CD4-positive, CD25-positive, alpha-beta regulatory T cell (primary cell): ENCODE measurements at regions not wholly inside any gene's neighbourhood (a gene's known extent, or its start where the extent isn't known, plus 50 kb on each side); places are given as distances from the start of the nearest gene placed in this dataset.

Experiments used
- ATAC-seq, 2 donors: fragments of 150-1000 bp; cut with Tn5 transposase; one replicate each; pipeline ENCODE4 v1.10.0; 2021; ENCODE audit warnings: low read depth in 2 of 2, moderate number of reproducible peaks in 2 of 2, moderate library complexity in 1 of 2
- DNase-seq, 3 donors: peaks; one replicate each; pipeline versions ENCODE4 v3.0.0 to v3.0.0-alpha.2; 2012 to 2022; ENCODE audit warnings: mixed read lengths in 1 of 3
- H3K27ac ChIP-seq: one replicate; pipeline ENCODE4 v1.7.0; 2013; ENCODE audit warnings: mild to moderate bottlenecking, low read length; ENCODE audit not compliant: insufficient read depth, poor library complexity, severe bottlenecking
- H3K27me3 ChIP-seq: one replicate; pipeline ENCODE4 v1.7.0; 2013; ENCODE audit warnings: low read length; ENCODE audit not compliant: control insufficient read depth, insufficient read depth
- H3K36me3 ChIP-seq: one replicate; pipeline ENCODE4 v1.7.0; 2013; ENCODE audit warnings: mild to moderate bottlenecking, low read length, moderate library complexity; ENCODE audit not compliant: control insufficient read depth, insufficient read depth
- H3K4me1 ChIP-seq: 2 replicates; pipeline ENCODE4 v1.7.0; 2013; ENCODE audit warnings: mild to moderate bottlenecking, low read length; ENCODE audit not compliant: insufficient read depth, control insufficient read depth, poor library complexity, severe bottlenecking
- H3K4me3 ChIP-seq: one replicate; pipeline ENCODE4 v1.7.0; 2013; ENCODE audit warnings: low read depth, mild to moderate bottlenecking, low read length, moderate library complexity
- H3K9me3 ChIP-seq, 2 experiments: 1 replicate in 1 of 2; 2 replicates in 1 of 2; pipeline ENCODE4 v1.7.0; 2013; ENCODE audit warnings: low read length in 2 of 2, mild to moderate bottlenecking in 1 of 2, moderate library complexity in 1 of 2; ENCODE audit not compliant: control insufficient read depth in 2 of 2
- H3K27ac Mint-ChIP-seq, 3 donors: one replicate each; pipeline ENCODE4 v1.8.0; 2020 to 2022; ENCODE audit warnings: mild to moderate bottlenecking in 3 of 3, mixed read lengths in 3 of 3, moderate library complexity in 2 of 3
- H3K27me3 Mint-ChIP-seq: one replicate; pipeline ENCODE4 v1.8.0; 2022; ENCODE audit warnings: mild to moderate bottlenecking, mixed read lengths
- H3K36me3 Mint-ChIP-seq: one replicate; pipeline ENCODE4 v1.8.0; 2020; ENCODE audit warnings: mixed read lengths
- H3K4me1 Mint-ChIP-seq, 4 donors: one replicate each; pipeline ENCODE4 v1.8.0; 2020 to 2022; ENCODE audit warnings: mixed read lengths in 4 of 4, mild to moderate bottlenecking in 1 of 4
- H3K4me3 Mint-ChIP-seq, 4 donors: one replicate each; pipeline ENCODE4 v1.8.0; 2020 to 2022; ENCODE audit warnings: mild to moderate bottlenecking in 4 of 4, mixed read lengths in 4 of 4, moderate library complexity in 3 of 4
- H3K9me3 Mint-ChIP-seq, 7 donors: one replicate each; pipeline ENCODE4 v1.8.0; 2020 to 2022; ENCODE audit warnings: mixed read lengths in 7 of 7, mild to moderate bottlenecking in 3 of 7, moderate library complexity in 2 of 7

- no peak overlapping the region for H3K27ac ChIP-seq
- DNase-seq (no peak), ATAC-seq (no peak)
- Mint-ChIP-seq H3K4me3 (no peak overlapping the region), H3K9me3 (peaks cover 0 to 29% (median 8%) of the 10 kb centered on the region in 7 donors), H3K27me3 (no peaks in the 10 kb centered on the region), H3K4me1 (no peaks in the 10 kb centered on the region), H3K27ac (no peak overlapping the region), H3K36me3 (no peaks in the 10 kb centered on the region)
- H3K4me1 ChIP-seq, result no peaks in the 10 kb centered on the region
- H3K4me3 ChIP-seq, result no peak overlapping the region
- H3K27me3 ChIP-seq, result no peaks in the 10 kb centered on the region
- H3K9me3 ChIP-seq, result peaks cover 0 to 13% of the 10 kb centered on the region in 2 experiments
- H3K36me3 ChIP-seq, result no peaks in the 10 kb centered on the region
Observed at GRCh38 chr7:52799817-52800216, 235.6 kb upstream of the POM121L12 start.

DNA sequence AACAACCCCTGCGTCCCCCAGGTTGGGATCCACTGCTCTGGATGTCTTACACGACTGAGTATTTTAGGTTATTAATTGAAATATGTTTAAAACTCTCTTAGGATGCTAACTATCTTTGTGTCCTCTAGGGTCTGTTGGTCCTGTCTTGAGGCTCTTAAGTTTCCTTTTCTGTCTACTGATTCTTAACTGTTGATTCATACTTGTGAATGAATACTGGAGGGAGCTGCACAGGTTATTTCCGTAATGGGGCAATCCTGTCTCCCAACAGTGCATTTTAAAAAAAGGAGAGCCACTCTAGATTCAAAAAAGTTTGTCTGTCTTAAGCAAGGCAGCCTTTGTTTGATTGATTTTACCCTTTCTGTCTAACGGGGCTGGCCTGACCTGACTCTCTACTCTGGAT, 237.6 kb upstream of the POM121L12 start:
- H3K27me3 ChIP-seq, result no peaks in the 10 kb centered on the region
- peaks cover 0 to 13% of the 10 kb centered on the region in 2 experiments for H3K9me3 ChIP-seq
- DNase-seq, result no peak
- ATAC-seq, result no peak
- H3K4me3 ChIP-seq, result no peak overlapping the region
- H3K36me3 Mint-ChIP-seq, result no peaks in the 10 kb centered on the region
- no peak overlapping the region for H3K27ac Mint-ChIP-seq
- H3K9me3 Mint-ChIP-seq, result peaks cover 0 to 25% (median 5%) of the 10 kb centered on the region in 7 donors
- no peak overlapping the region for H3K27ac ChIP-seq
- no peak overlapping the region for H3K4me3 Mint-ChIP-seq
- no peaks in the 10 kb centered on the region for H3K27me3 Mint-ChIP-seq
- no peaks in the 10 kb centered on the region for H3K36me3 ChIP-seq
- no peaks in the 10 kb centered on the region for H3K4me1 ChIP-seq
- no peaks in the 10 kb centered on the region for H3K4me1 Mint-ChIP-seq

DNA sequence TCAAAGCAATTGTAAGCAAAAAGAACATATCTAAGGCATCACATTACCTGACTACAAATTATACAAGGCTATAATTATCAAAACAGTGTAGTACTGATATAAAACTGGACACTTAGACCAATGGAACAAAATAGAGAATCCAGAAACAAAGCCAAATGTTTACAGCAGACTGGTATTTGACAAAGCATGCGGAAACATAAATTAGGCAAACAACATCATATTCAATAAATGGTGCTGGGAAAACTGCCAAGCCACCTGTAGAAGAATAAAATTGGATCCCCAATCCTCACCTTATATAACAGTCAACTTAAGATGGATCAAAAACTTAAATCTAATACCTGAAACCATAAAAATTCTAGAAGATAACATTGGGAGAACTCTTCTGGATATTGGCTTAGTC, 240.8 kb upstream of the POM121L12 start:
- no peak for DNase-seq
- Histone ChIP-seq H3K9me3 (peaks cover 0 to 8% of the 10 kb centered on the region in 2 experiments), H3K4me1 (no peaks in the 10 kb centered on the region), H3K4me3 (no peak overlapping the region), H3K36me3 (no peaks in the 10 kb centered on the region), H3K27me3 (no peaks in the 10 kb centered on the region), H3K27ac (no peak overlapping the region)
- no peaks in the 10 kb centered on the region for H3K36me3 Mint-ChIP-seq
- H3K27me3 Mint-ChIP-seq, result no peaks in the 10 kb centered on the region
- H3K9me3 Mint-ChIP-seq, result peaks cover 0 to 32% (median 4%) of the 10 kb centered on the region in 7 donors
- no peaks in the 10 kb centered on the region for H3K4me1 Mint-ChIP-seq
- no peak overlapping the region for H3K27ac Mint-ChIP-seq
- no peak for ATAC-seq
- H3K4me3 Mint-ChIP-seq, result no peak overlapping the region

DNA sequence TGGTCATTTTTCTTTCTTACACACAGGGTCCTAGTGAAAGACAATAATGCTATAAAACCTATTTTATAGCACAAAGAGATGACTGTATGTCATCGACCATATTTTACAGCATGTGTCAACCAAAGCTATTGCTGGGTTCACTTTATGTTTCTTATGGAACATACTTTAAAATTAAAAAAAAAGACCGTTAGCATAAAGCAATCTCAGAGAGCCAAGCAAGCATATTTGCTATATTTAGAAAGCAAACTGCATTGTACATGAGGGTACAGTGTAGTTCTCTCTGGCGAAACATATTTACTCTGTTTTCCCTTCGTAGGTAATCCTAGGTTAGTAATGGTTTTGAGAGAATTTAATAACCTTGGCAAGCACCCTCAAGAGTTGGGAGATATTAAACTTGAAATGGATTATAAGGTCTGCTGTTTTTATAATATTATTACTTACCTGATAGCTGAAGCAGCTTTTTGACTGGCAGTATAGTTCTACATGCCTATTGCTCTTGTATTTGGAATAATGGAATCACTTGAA, 244.2 kb upstream of the POM121L12 start:
- no peaks in the 10 kb centered on the region for H3K36me3 Mint-ChIP-seq
- H3K27me3 ChIP-seq, result no peaks in the 10 kb centered on the region
- H3K4me1 Mint-ChIP-seq, result peaks cover 0 to 5% (median 0%) of the 10 kb centered on the region in 4 donors
- H3K36me3 ChIP-seq, result no peaks in the 10 kb centered on the region
- H3K9me3 ChIP-seq, result no peaks in the 10 kb centered on the region
- H3K9me3 Mint-ChIP-seq, result peaks cover 0 to 39% (median 9%) of the 10 kb centered on the region in 7 donors
- H3K27ac Mint-ChIP-seq, result no peak overlapping the region
- no peak overlapping the region for H3K4me3 ChIP-seq
- no peaks in the 10 kb centered on the region for H3K4me1 ChIP-seq
- H3K27me3 Mint-ChIP-seq, result no peaks in the 10 kb centered on the region
- H3K27ac ChIP-seq, result no peak overlapping the region
- H3K4me3 Mint-ChIP-seq, result no peak overlapping the region
- DNase-seq, result no peak
- no peak for ATAC-seq

- H3K4me1 Mint-ChIP-seq, result peaks cover 0 to 5% (median 0%) of the 10 kb centered on the region in 4 donors
- no peaks in the 10 kb centered on the region for H3K36me3 Mint-ChIP-seq
Observed at GRCh38 chr7:52786174-52786573, 249.3 kb upstream of the POM121L12 start.

DNA sequence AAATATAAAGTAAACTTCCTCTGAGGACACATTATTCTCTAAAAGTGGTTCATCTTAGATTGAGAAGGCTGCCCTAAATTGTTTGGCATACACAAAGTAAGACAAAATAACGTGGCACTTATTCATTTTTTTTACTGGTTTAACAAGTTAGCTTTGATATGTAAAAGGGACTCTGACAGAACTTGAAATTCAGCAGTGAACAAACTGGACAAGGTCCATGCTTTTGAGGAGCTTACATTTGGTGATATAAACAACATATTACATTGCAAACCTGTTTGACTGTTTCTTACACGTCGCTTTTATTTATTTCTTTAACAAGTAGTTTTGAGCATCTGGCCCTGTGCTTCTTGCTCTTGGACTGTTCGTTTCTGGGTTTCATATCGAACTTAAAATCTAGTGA, 253.1 kb upstream of the POM121L12 start:
- Histone ChIP-seq H3K27me3 (no peaks in the 10 kb centered on the region), H3K36me3 (no peaks in the 10 kb centered on the region), H3K9me3 (peaks cover 0 to 4% of the 10 kb centered on the region in 2 experiments), H3K4me1 (no peaks in the 10 kb centered on the region), H3K27ac (no peak overlapping the region), H3K4me3 (no peak overlapping the region)
- peaks cover 0 to 39% (median 8%) of the 10 kb centered on the region in 7 donors for H3K9me3 Mint-ChIP-seq
- DNase-seq (no peak), ATAC-seq (no peak)
- H3K27me3 Mint-ChIP-seq, result no peaks in the 10 kb centered on the region
- no peaks in the 10 kb centered on the region for H3K36me3 Mint-ChIP-seq
- H3K4me3 Mint-ChIP-seq, result no peak overlapping the region
- no peaks in the 10 kb centered on the region for H3K4me1 Mint-ChIP-seq
- no peak overlapping the region for H3K27ac Mint-ChIP-seq

More at GRCh38 chr7:52786174-52786573, 249.3 kb upstream of the POM121L12 start:
- Histone ChIP-seq H3K4me1 (no peaks in the 10 kb centered on the region), H3K27ac (no peak overlapping the region), H3K27me3 (no peaks in the 10 kb centered on the region), H3K9me3 (peaks cover 0 to 4% of the 10 kb centered on the region in 2 experiments), H3K4me3 (no peak overlapping the region), H3K36me3 (no peaks in the 10 kb centered on the region)
- no peak overlapping the region for H3K27ac Mint-ChIP-seq
- ATAC-seq (no peak), DNase-seq (no peak)
- H3K27me3 Mint-ChIP-seq, result no peaks in the 10 kb centered on the region
- H3K4me3 Mint-ChIP-seq, result no peak overlapping the region
- H3K9me3 Mint-ChIP-seq, result peaks cover 0 to 44% (median 7%) of the 10 kb centered on the region in 7 donors

DNA sequence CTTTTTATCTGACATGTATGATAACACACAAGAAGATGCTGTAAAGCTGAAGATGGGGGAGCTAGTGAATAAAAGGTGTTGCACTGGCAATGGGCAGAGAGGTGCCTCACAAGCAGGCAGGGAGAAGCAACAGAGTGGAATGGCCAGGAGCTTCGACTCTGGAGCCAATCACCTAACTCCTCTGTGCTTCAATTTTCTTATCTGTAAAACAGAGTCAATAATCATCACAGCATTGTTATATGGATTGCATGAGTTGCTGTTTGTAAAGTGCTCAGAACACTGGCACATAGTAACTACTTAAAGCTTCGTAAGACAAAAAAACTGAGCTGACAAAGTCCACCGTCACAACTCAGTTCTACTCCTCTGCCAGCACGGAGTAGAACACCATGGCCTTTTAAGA, 254.2 kb upstream of the POM121L12 start:
- no peaks in the 10 kb centered on the region for H3K36me3 ChIP-seq
- peaks cover 0 to 4% of the 10 kb centered on the region in 2 experiments for H3K9me3 ChIP-seq
- peaks cover 0 to 44% (median 8%) of the 10 kb centered on the region in 7 donors for H3K9me3 Mint-ChIP-seq
- no peaks in the 10 kb centered on the region for H3K36me3 Mint-ChIP-seq
- H3K4me1 ChIP-seq, result no peaks in the 10 kb centered on the region
- no peak overlapping the region for H3K4me3 ChIP-seq
- DNase-seq (no peak), ATAC-seq (no peak)
- no peaks in the 10 kb centered on the region for H3K4me1 Mint-ChIP-seq
- H3K27me3 ChIP-seq, result no peaks in the 10 kb centered on the region
- no peak overlapping the region for H3K27ac Mint-ChIP-seq
- H3K4me3 Mint-ChIP-seq, result no peak overlapping the region
- no peak overlapping the region for H3K27ac ChIP-seq
- H3K27me3 Mint-ChIP-seq, result no peaks in the 10 kb centered on the region

GRCh38 chr7:52779004-52779403, 256.4 kb upstream of the POM121L12 start:
- H3K4me3 Mint-ChIP-seq, result no peak overlapping the region
- no peak overlapping the region for H3K27ac Mint-ChIP-seq

More at GRCh38 chr7:52779004-52779403, 256.4 kb upstream of the POM121L12 start:
- no peaks in the 10 kb centered on the region for H3K36me3 ChIP-seq
- no peak for ATAC-seq
- no peaks in the 10 kb centered on the region for H3K4me1 ChIP-seq
- DNase-seq, result no peak
- Mint-ChIP-seq H3K4me1 (no peaks in the 10 kb centered on the region), H3K9me3 (peaks cover 0 to 45% (median 7%) of the 10 kb centered on the region in 7 donors), H3K36me3 (no peaks in the 10 kb centered on the region), H3K27me3 (no peaks in the 10 kb centered on the region)
- H3K27me3 ChIP-seq, result no peaks in the 10 kb centered on the region
- peaks cover 0 to 4% of the 10 kb centered on the region in 2 experiments for H3K9me3 ChIP-seq
- H3K4me3 ChIP-seq, result no peak overlapping the region
- H3K27ac ChIP-seq, result no peak overlapping the region
